OCI-LY1 (cell line): ENCODE measurements at regions not wholly inside any gene's neighbourhood (a gene's known extent, or its start where the extent isn't known, plus 50 kb on each side); places are given as distances from the start of the nearest gene placed in this dataset.
"Not testable (repeated sequence)": the region's sequence is repeated elsewhere in the genome, so short reads cannot be mapped to it uniquely, and the experiment has no call there.

Experiments used
- H2AFZ ChIP-seq: fragments of 200-600 bp; sonication (generic), shearing (Covaris generic); 2 replicates; pipeline ENCODE4 v1.6.0; 2014; ENCODE audit warnings: antibody characterized with exemption, mild to moderate bottlenecking, low read length
- H3F3A ChIP-seq: fragments of 200-600 bp; sonication (generic), shearing (Covaris generic); 2 replicates; pipeline ENCODE4 v1.6.0; 2014; ENCODE audit warnings: mild to moderate bottlenecking, antibody characterized with exemption, low read length, moderate library complexity; ENCODE audit not compliant: insufficient read depth
- H3K27ac ChIP-seq: fragments of 200-600 bp; sonication (generic); 2 replicates; pipeline ENCODE4 v1.5.1; 2014; ENCODE audit warnings: low read length, mixed run types, mild to moderate bottlenecking, low read depth; ENCODE audit not compliant: poor library complexity, severe bottlenecking
- H3K27me3 ChIP-seq: fragments of 200-600 bp; sonication (generic); 2 replicates; pipeline ENCODE4 v1.6.0; 2014; ENCODE audit warnings: antibody characterized with exemption, mild to moderate bottlenecking, low read length, moderate library complexity; ENCODE audit not compliant: insufficient read depth
- H3K36me3 ChIP-seq: fragments of 200-600 bp; sonication (generic); 2 replicates; pipeline ENCODE4 v1.6.1; 2014; ENCODE audit warnings: mild to moderate bottlenecking, antibody characterized with exemption, low read length, moderate library complexity, mixed read lengths; ENCODE audit not compliant: insufficient read depth
- H3K4me1 ChIP-seq: fragments of 200-600 bp; sonication (generic); 2 replicates; pipeline ENCODE4 v1.5.1; 2014; ENCODE audit warnings: mild to moderate bottlenecking, low read length, moderate library complexity; ENCODE audit not compliant: insufficient read depth, severe bottlenecking
- H3K4me2 ChIP-seq: fragments of 200-600 bp; sonication (generic), shearing (Covaris generic); 2 replicates; pipeline ENCODE4 v1.6.1; 2014; ENCODE audit warnings: low read length
- H3K4me3 ChIP-seq: fragments of 200-600 bp; sonication (generic); 2 replicates; pipeline ENCODE4 v1.5.1; 2014; ENCODE audit warnings: low read length, low read depth, mild to moderate bottlenecking, mixed read lengths; ENCODE audit not compliant: poor library complexity, severe bottlenecking
- H3K79me2 ChIP-seq: fragments of 200-600 bp; shearing (Covaris generic); 2 replicates; pipeline ENCODE4 v1.6.1; 2016; ENCODE audit warnings: mixed run types, low read length, mixed read lengths; ENCODE audit not compliant: insufficient read depth
- H3K9ac ChIP-seq: fragments of 200-600 bp; sonication (generic), shearing (Covaris generic); 2 replicates; pipeline ENCODE4 v1.6.1; 2014; ENCODE audit warnings: mild to moderate bottlenecking, low read length, mixed read lengths
- H3K9me2 ChIP-seq: fragments of 200-600 bp; sonication (generic), shearing (Covaris generic); 2 replicates; pipeline ENCODE4 v1.6.1; 2014; ENCODE audit warnings: low read depth, mild to moderate bottlenecking, low read length, mixed read lengths
- H3K9me3 ChIP-seq: fragments of 200-600 bp; shearing (Covaris generic); 2 replicates; pipeline ENCODE4 v1.6.1; 2014; ENCODE audit warnings: low read length, mixed read lengths
- H4K20me1 ChIP-seq: fragments of 200-600 bp; sonication (generic), shearing (Covaris generic); 2 replicates; pipeline ENCODE4 v1.6.0; 2016; ENCODE audit warnings: mild to moderate bottlenecking, low read length; ENCODE audit not compliant: insufficient read depth

- not testable (repeated sequence) for H2AFZ ChIP-seq, H3K27me3 ChIP-seq, H3F3A ChIP-seq, H3K4me2 ChIP-seq, H3K27ac ChIP-seq, H3K9me3 ChIP-seq, H3K36me3 ChIP-seq, H3K4me1 ChIP-seq, H3K9me2 ChIP-seq, H4K20me1 ChIP-seq, H3K4me3 ChIP-seq, H3K9ac ChIP-seq, H3K79me2 ChIP-seq
Observed at GRCh38 chr11:3516345-3516933, 125.4 kb downstream of the ART5 start.

DNA sequence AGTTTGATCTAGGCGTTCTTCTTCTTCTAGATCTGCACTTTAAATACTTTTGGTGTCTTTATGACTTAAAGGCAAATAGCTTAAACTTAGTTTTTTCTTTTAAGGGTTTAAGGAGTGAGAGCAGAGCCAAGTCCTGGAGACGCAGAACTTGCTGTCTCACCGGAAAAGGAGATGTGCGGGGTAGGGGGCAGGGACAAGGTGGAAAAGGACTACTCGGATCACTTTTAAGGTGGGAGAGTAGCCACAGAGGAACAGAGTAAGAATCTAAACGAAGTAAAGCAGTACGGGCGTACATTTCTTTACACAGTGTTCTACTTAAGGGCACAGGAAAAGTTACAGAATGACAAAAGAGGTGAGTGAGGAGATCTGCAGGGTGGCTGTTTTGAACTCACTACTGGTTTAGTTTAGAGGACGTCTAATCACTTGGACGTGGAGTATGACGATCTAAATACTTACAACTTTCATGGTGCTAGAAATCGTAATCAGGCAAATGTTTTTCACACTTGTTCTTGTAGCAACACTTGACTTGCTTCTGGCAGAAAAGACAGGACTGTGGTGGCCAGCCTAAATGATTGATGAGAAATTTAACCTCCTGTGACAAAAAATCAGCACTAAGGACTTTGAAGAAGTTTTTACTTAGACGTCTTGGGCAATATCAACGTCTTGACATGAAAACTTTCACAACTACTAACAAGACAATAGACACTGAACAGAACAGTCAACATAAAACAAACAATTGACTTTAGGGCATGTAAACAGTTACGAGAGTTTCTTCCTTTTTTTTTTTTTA is 127.0 kb downstream of the ART5 start:
- not testable (repeated sequence) for H2AFZ ChIP-seq, H3K4me3 ChIP-seq

GRCh38 chr11:3513311-3513710 is 128.5 kb downstream of the ART5 start:
- H2AFZ ChIP-seq, H3K27ac ChIP-seq, H3K9me3 ChIP-seq, H3K79me2 ChIP-seq, H3K4me3 ChIP-seq, H3K9ac ChIP-seq, H3K27me3 ChIP-seq, H3K4me1 ChIP-seq, H4K20me1 ChIP-seq, H3K9me2 ChIP-seq, H3K36me3 ChIP-seq, H3K4me2 ChIP-seq, H3F3A ChIP-seq: not testable (repeated sequence)

More for the DNA sequence above, 127.0 kb downstream of the ART5 start:
- not testable (repeated sequence) for H3K4me1 ChIP-seq, H3K27ac ChIP-seq, H3K79me2 ChIP-seq, H3K27me3 ChIP-seq, H3K9me2 ChIP-seq, H3K9ac ChIP-seq, H3K36me3 ChIP-seq, H3K9me3 ChIP-seq, H4K20me1 ChIP-seq, H3F3A ChIP-seq, H3K4me2 ChIP-seq

GRCh38 chr11:3512751-3513150 is 129.0 kb downstream of the ART5 start:
- not testable (repeated sequence) for H2AFZ ChIP-seq, H3K27me3 ChIP-seq, H3K36me3 ChIP-seq, H3K4me2 ChIP-seq, H3K9me2 ChIP-seq, H3K4me1 ChIP-seq, H3F3A ChIP-seq, H3K9me3 ChIP-seq, H3K79me2 ChIP-seq, H3K4me3 ChIP-seq, H4K20me1 ChIP-seq, H3K9ac ChIP-seq, H3K27ac ChIP-seq

DNA sequence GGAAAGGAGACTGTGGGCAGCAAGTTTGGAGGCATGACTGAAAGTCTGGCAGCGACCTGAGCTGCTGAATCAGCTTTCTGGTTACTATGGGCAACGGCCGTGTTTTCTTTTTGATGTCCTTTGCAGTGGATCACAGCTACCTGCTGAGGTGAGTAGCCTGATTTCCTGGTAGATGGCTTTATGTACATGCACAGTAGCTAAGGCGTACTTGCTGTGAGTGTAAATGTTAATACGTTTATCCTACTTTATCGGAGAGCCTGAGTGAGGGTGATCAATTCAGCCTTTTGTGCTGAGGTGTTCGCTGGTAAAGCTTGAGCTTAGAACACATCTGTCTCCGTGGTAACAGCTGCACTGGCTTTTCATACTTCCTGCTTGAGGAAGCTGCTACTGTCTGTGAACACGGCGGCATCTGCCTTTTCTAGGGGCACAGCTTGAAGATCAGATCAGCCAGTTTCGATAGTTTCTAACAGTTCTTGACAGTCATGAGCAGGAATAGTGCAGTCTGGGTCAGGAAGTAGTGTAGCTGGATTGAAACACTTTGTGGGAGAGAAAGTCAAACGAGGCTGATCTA is 129.6 kb downstream of the ART5 start:
- H3K4me1 ChIP-seq, H3K9me3 ChIP-seq, H2AFZ ChIP-seq, H3K36me3 ChIP-seq, H4K20me1 ChIP-seq, H3K9me2 ChIP-seq, H3K79me2 ChIP-seq, H3K9ac ChIP-seq, H3K4me2 ChIP-seq, H3K27ac ChIP-seq, H3F3A ChIP-seq, H3K4me3 ChIP-seq, H3K27me3 ChIP-seq: not testable (repeated sequence)

- H3K4me3 ChIP-seq, H3K9me3 ChIP-seq, H4K20me1 ChIP-seq, H3K9me2 ChIP-seq, H3K27ac ChIP-seq, H3K36me3 ChIP-seq, H3F3A ChIP-seq, H3K9ac ChIP-seq, H3K27me3 ChIP-seq, H2AFZ ChIP-seq, H3K4me1 ChIP-seq, H3K4me2 ChIP-seq, H3K79me2 ChIP-seq: not testable (repeated sequence)
Observed at GRCh38 chr11:3511416-3512132, 130.2 kb downstream of the ART5 start.

DNA sequence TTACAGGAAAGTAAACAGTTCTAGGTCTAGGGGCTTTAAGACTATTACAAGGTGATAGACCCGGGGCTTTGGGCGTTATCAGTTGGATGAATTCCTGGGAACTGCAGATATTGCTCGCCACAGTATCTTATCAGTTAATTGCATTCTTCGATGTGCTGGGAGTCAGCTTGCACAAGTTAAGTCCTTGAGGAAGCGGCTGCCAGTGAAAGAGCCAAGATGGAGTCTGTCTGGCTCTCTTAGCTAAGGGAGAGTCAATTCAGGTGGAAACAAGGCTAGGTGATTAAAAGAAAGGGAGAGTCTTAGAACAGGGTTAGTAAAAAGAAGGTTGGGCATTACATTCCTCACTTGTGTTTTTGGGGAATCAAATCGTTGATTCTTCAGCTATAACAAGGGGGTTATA is 130.6 kb upstream of the ZNF195 start:
- H3K9me2 ChIP-seq, H3K36me3 ChIP-seq, H3F3A ChIP-seq, H3K9ac ChIP-seq, H3K27me3 ChIP-seq, H3K4me2 ChIP-seq, H3K4me3 ChIP-seq, H3K9me3 ChIP-seq, H3K4me1 ChIP-seq, H3K27ac ChIP-seq, H3K79me2 ChIP-seq, H2AFZ ChIP-seq, H4K20me1 ChIP-seq: not testable (repeated sequence)
